Endodermal cell (in vitro differentiated cells): ENCODE measurements at regions not wholly inside any gene's neighbourhood (a gene's known extent, or its start where the extent isn't known, plus 50 kb on each side); places are given as distances from the start of the nearest gene placed in this dataset.

Experiments used
- DNase-seq: peaks from one replicate; pipeline ENCODE4 v3.0.0-alpha.2; 2017
- H3K27ac ChIP-seq: 2 replicates; pipeline ENCODE4 v1.5.1; 2013; ENCODE audit warnings: mild to moderate bottlenecking, low read depth, low read length, moderate library complexity
- H3K27me3 ChIP-seq: 2 replicates; pipeline ENCODE4 v1.6.1; 2013; ENCODE audit warnings: mild to moderate bottlenecking, low read length, moderate library complexity; ENCODE audit not compliant: insufficient read depth, control insufficient read depth, poor library complexity, severe bottlenecking
- H3K36me3 ChIP-seq: 2 replicates; pipeline ENCODE4 v1.7.0; 2013; ENCODE audit warnings: mild to moderate bottlenecking, low read length, moderate library complexity; ENCODE audit not compliant: control insufficient read depth, insufficient read depth
- H3K4me1 ChIP-seq: one replicate; pipeline ENCODE4 v1.7.0; 2013; ENCODE audit warnings: low read length; ENCODE audit not compliant: control insufficient read depth, insufficient read depth
- H3K4me3 ChIP-seq: 2 replicates; pipeline ENCODE4 v1.5.1; 2013; ENCODE audit warnings: mild to moderate bottlenecking, low read length, moderate library complexity
- H3K9ac ChIP-seq: 2 replicates; pipeline ENCODE4 v1.6.1; 2013; ENCODE audit warnings: mild to moderate bottlenecking, low read length, moderate library complexity; ENCODE audit not compliant: poor library complexity, severe bottlenecking; ENCODE audit errors: extremely low read depth
- H3K9me3 ChIP-seq: 2 replicates; pipeline ENCODE4 v1.6.1; 2013; ENCODE audit warnings: mild to moderate bottlenecking, low read length, moderate library complexity; ENCODE audit not compliant: control insufficient read depth
- H3K27ac Mint-ChIP-seq: 2 replicates; pipeline ENCODE4 v1.8.0; 2020; ENCODE audit warnings: mixed read lengths
- H3K27me3 Mint-ChIP-seq: 2 replicates; pipeline ENCODE4 v1.8.0; 2021; ENCODE audit warnings: mild to moderate bottlenecking, mixed read lengths; ENCODE audit not compliant: insufficient read depth
- H3K36me3 Mint-ChIP-seq: 2 replicates; pipeline ENCODE4 v1.8.0; 2020; ENCODE audit warnings: low read depth, mixed read lengths
- H3K4me1 Mint-ChIP-seq: 2 replicates; pipeline ENCODE4 v1.8.0; 2020; ENCODE audit warnings: mixed read lengths
- H3K4me3 Mint-ChIP-seq: 2 replicates; pipeline ENCODE4 v1.8.0; 2020; ENCODE audit warnings: mild to moderate bottlenecking, moderate library complexity, mixed read lengths
- H3K9me3 Mint-ChIP-seq: 2 replicates; pipeline ENCODE4 v1.8.0; 2020; ENCODE audit warnings: mild to moderate bottlenecking, mixed read lengths
- CTCF ChIP-seq: fragments of 200-600 bp; sonication (generic); conservative IDR thresholded peaks from 2 replicates; pipeline ENCODE4 v1.5.0; 2021; ENCODE audit warnings: antibody characterized with exemption, mild to moderate bottlenecking
- WGBS, 2 experiments: methylation state at CpG; one replicate each; pipeline versions ENCODE4 v1.1.5 to v1.1.7; 2013; ENCODE audit warnings: missing lambda C conversion rate in 2 of 2, mixed read lengths in 1 of 2; ENCODE audit not compliant: insufficient coverage in 1 of 2, insufficient read length in 1 of 2; 5-methylcytosine and 5-hydroxymethylcytosine counted together

GRCh38 chr6:28776269-28777146 is 147.3 kb downstream of the TRIM27 start:
- Histone ChIP-seq H3K36me3 (no peaks in the 10 kb centered on the region), H3K27ac (no peak overlapping the region), H3K9ac (peak overlapping the region; percentile 60), H3K9me3 (no peaks in the 10 kb centered on the region), H3K4me1 (peaks cover 12% of the 10 kb centered on the region), H3K4me3 (peak overlapping the region; percentile 93), H3K27me3 (peaks cover 94% of the 10 kb centered on the region)
- H3K4me3 Mint-ChIP-seq = peak overlapping the region; percentile 74
- no peak for TF ChIP-seq CTCF
- 1 to 3% methylated on average over 10 to 17 of the region's 17 CpGs for WGBS, 2 experiments
- H3K27me3 Mint-ChIP-seq = peaks cover 92% of the 10 kb centered on the region
- DNase-seq = peak; percentile 78
- H3K4me1 Mint-ChIP-seq = peaks cover 55% of the 10 kb centered on the region
- peaks cover 6% of the 10 kb centered on the region for H3K9me3 Mint-ChIP-seq
- peak overlapping the region; percentile 86 for H3K27ac Mint-ChIP-seq
- no peaks in the 10 kb centered on the region for H3K36me3 Mint-ChIP-seq

- H3K9me3 Mint-ChIP-seq = peaks cover 6% of the 10 kb centered on the region
- H3K27ac ChIP-seq = no peak overlapping the region
- peak overlapping the region; percentile 93 for H3K4me3 ChIP-seq
- WGBS, 2 experiments = 8% methylated on average over 4 of the region's 4 CpGs; no CpG with 5 or more reads in 1 of the 2 experiments
- H3K36me3 ChIP-seq = no peaks in the 10 kb centered on the region
- DNase-seq = no peak
- peak overlapping the region; percentile 74 for H3K4me3 Mint-ChIP-seq
- peaks cover 8% of the 10 kb centered on the region for H3K4me1 ChIP-seq
- H3K9me3 ChIP-seq = no peaks in the 10 kb centered on the region
- H3K4me1 Mint-ChIP-seq = peaks cover 51% of the 10 kb centered on the region
- H3K9ac ChIP-seq = no peak overlapping the region
- H3K27me3 ChIP-seq = peaks cover 95% of the 10 kb centered on the region
- TF ChIP-seq CTCF = no peak
- no peaks in the 10 kb centered on the region for H3K36me3 Mint-ChIP-seq
- no peak overlapping the region for H3K27ac Mint-ChIP-seq
- peaks cover 92% of the 10 kb centered on the region for H3K27me3 Mint-ChIP-seq
Measured at GRCh38 chr6:28777147-28777461, 146.7 kb downstream of the TRIM27 start.

- Histone ChIP-seq H3K27me3 (peaks cover 99% of the 10 kb centered on the region), H3K4me1 (no peaks in the 10 kb centered on the region), H3K4me3 (no peak overlapping the region), H3K27ac (no peak overlapping the region), H3K9me3 (no peaks in the 10 kb centered on the region), H3K9ac (no peak overlapping the region), H3K36me3 (no peaks in the 10 kb centered on the region)
- no peak for TF ChIP-seq CTCF
- peak; percentile 40 for DNase-seq
- Mint-ChIP-seq H3K9me3 (peaks cover 6% of the 10 kb centered on the region), H3K27ac (no peak overlapping the region), H3K27me3 (peaks cover 96% of the 10 kb centered on the region), H3K4me3 (no peak overlapping the region), H3K4me1 (peaks cover 26% of the 10 kb centered on the region), H3K36me3 (no peaks in the 10 kb centered on the region)
- WGBS, 2 experiments = 87 to 92% methylated on average over 4 to 5 of the region's 5 CpGs
Measured at GRCh38 chr6:28782113-28782673, 141.6 kb downstream of the TRIM27 start.
